Kidney capillary endothelial cell (primary cell): ENCODE measurements at regions not wholly inside any gene's neighbourhood (a gene's known extent, or its start where the extent isn't known, plus 50 kb on each side); places are given as distances from the start of the nearest gene placed in this dataset.

Experiments
- DNase-seq: peaks from one replicate; pipeline ENCODE4 v3.0.0-alpha.2; 2018; ENCODE audit warnings: low spot score

DNA sequence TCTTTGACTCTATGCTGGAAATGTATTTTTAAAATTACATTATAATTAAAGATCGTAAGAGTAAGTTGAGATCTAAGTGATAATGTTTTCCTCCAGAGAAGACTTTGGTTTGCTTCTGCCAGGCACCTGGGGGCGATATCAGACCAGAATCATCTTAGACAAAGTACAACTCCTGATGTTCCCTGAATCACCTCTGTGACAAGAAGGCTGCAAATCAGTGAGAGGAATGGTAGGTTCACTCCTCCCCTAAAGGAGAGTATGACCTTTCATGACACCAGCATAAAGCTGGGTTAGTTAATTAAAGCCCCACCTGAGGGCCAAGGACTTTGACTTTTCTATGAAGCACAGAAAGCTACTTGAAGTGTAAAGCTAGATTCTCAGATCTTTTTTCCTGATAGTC lies 114.4 kb upstream of the DTNA start:
- no peak for DNase-seq

DNA sequence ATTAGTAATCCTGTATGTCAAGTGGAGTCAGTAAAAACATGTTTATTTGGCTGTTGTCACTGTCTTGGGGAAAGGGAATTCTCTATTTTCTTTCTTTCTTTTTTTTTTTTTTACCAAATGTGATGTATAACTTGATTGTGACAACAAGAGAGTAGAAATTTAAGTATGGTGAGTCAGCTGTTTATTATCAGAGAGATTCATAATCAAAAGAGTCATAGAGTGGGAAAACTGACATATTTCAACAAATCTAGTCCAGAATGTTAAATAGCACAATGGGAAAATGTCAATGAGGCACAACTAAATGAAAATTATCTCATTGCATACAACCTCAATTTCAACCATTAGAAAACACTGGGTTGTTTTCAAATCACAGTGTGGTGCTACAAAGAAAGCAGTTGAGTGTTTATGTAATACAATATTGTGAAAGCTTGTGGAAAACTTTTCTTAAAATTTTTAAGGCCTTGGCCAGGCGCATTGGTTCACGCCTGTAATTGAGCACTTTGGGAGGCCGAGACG lies 111.9 kb upstream of the DTNA start:
- no peak for DNase-seq

DNA sequence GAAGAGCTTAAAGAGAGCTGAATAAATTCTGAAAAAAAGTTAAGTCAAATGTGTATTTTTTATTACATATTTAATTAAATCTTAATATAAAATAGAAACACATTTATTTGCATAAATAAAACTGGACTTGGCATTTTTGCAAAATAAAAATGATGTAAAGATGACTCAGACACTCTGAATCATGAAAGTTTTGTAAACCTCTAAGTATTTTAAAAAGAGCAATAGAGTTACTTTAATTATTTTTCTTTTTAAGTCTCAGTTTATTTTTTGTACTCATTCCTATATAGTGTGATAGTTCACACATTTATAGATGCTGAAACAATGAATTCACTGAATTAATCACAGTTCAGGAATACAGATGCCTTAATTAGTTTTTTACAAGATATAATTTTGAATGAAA lies 109.9 kb upstream of the DTNA start:
- no peak for DNase-seq

DNA sequence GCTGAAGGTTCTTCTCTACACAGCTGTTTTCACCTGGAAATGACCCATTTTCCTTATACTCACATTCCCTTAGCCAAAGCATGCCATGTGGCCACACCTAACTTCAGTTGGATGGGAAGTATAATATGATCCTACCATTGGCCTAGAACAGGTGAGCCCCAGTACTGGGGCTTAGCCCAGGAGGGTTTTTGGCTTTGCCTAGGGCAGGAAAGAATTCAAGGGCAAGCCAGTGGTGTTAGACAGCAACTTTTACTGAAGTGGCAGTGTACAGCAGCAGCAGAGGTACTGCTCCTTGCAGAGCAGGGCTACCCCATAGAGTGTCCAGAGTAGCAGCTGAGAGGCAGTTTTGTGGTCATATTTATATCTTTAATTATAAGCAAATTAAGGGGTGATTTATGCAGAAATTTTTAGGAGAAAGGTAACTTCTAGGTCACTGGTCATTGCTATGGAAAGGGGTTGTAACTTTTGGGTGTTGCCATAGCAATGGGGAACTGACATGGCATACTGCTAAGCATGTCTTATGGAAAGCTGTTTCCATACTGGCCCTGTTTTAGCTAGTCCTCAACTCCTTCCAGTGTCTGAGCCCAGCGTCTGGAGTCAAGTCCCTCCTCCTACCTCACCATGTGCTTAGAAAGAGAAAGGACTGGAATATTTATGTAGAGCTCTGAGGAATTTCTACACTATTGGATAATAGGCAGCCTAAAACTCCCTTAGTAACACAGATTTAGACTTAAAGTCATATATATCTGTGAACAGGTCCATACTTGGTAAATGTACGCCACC lies 109.0 kb upstream of the DTNA start:
- no peak for DNase-seq

DNA sequence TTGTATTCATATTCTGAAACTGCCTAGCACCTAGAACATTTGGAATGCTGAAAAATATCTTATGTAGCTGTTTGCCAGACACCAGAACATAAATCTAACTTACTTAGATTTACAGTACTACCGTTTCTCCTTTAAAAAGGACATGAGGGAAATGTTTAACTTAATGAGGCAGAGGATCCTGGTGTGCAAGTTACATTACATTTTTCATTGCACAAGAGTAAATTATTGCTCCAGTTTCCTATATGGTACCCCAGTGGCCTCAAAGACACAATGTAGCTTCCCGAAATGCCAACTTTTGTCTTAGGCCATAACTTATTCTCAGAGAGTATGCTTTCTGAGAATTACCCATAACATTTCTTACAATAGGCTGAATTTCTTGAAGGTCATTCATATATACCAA lies 105.5 kb upstream of the DTNA start:
- DNase-seq, result no peak

DNA sequence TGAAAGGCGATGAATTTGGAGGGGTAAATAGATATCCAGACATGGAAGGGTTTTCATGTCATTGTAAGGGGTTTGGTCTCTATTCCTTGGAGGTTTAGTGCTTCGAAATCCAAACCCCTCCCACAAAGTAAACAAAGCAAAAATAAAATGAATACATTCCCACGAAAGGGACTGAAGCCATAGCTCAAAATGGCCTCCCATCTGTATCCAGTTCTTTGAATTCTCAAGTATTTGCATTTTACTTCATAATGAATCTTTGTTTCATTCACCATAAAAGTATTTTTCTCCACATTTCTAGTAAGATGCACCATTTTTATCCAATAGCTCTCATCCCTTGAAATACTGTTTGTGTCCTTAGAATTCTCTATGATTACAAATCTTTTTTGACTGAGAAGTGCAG lies 103.2 kb upstream of the DTNA start:
- no peak for DNase-seq

DNA sequence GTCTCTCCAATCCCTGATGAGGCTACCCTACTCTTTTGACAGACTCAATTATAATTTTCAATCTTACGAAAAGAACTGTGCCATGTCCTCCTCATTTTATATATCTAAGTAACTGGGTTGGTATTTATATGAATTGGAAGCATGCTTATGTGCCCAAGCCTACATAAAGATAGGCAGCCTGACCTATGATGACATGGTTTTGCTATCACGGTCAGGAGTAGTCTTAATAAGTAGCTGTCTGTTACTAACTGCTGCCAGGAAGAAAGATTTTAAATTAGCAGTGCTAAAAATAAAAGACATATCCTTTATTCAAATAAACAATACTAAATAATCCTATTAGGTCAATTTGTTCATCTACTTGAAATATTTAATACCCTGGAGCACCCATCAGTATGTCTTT lies 102.0 kb upstream of the DTNA start:
- no peak for DNase-seq

DNA sequence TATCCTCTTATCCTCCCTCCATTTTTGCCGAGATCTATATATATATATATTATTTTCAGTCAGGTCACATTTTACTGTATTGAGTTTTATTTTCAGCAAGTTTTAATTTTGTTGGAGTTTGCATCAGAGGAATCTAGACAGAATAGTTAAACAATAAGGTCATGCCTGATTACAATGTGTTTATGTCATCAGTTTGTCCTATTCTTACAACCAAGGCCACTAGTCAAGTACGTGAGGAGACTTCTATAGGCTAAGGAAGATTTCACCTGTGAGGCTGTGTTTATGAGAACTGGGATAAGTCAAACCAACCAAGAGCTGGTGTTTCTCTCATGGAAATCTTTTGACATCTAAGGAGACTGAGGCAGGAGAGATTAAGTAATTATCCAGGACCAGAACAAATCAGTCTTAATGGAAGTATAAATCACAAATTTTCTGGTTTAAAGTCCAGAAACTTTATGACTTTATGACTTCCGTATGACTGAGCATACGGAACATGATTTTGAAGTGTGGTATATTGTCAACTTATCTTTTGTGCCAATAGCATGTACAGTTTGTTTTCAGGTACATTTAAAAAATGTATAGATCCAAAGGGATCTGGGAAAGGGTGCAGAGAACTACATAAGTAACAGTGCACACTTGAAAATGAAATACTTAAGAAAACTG lies 100.0 kb upstream of the DTNA start:
- DNase-seq, result no peak

DNA sequence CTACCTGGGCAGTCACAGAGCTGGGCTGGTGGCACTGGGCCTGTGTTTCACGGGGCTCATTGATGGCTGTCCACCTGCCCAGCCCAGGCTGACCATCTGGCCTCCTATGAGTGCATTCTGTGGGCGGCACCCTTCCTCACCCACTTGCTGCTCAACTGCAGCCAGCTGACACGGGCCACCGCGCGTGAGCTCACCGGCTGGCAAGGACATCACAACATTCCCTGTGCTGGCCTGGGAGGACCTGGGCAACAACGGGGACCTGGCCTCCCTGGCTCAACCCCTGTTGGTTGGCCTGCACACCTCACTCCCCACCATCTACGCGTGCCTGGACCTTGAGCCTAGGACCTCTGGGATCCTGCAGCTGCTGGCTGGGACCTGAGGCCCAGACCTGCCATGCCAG lies 98.2 kb upstream of the DTNA start:
- no peak for DNase-seq

DNA sequence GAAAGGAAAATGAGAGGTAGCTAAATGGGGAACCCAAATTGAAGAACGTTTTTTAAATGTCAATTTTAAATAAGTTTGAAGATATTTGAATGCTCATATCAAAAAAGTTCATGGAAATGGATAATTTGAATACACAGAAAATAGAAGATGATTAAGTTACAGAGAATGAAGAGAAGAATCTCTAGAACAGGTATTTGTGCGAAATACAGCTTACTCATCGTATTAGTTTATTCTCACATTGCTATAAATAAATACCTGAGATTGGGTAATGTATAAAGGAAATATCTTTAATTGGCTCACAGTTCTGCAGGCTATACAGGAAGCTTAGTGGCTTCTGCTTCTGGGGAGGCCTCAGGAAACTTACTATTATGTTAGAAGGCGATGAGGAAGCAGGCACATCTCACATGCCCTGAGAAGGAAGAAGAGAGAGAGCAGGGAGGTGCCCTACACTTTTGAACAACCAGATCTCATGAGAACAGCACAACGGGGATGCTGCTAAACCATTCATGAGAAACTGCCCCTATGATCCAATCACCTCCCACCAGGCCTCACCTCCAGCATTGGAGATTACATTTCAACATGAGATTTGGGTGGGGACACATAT lies 89.7 kb upstream of the DTNA start:
- no peak for DNase-seq

DNA sequence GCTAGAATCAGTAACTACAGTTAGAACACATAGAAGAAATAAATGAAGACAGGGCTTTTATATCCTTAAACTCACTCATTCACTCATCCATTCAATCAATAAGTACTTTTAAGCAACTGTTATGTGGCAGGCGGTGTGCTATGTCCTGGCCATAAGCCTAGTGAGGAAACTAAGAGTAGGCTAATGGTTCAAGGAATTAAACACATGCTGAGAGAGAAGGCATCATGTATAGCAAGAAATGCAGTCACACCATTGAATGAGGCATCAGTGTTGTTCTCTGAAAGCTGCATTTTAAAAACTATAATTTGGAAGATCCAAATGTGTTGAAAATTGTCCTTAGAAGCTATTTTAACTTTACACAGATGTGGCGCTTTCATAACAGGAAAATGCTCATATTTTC lies 86.5 kb upstream of the DTNA start:
- DNase-seq, result no peak

DNA sequence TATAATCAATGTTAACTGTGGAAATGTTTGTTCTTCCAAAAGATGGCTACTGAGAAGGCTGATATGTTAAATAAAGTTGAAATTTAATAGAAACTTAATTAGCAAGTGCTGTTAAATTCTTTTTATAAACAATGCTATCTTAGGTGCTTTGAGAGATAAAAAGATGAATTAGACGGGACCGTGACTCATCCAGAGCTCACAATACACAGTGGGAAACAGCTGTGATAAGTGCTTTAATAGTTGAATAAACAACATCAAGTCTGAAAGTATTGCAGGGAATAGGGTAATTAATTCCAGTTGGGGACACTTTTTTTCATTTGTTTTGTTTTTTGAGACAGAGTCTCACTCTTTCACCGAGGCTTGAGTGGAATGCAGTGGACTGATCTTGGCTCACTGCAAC lies 85.5 kb upstream of the DTNA start:
- DNase-seq, result no peak

DNA sequence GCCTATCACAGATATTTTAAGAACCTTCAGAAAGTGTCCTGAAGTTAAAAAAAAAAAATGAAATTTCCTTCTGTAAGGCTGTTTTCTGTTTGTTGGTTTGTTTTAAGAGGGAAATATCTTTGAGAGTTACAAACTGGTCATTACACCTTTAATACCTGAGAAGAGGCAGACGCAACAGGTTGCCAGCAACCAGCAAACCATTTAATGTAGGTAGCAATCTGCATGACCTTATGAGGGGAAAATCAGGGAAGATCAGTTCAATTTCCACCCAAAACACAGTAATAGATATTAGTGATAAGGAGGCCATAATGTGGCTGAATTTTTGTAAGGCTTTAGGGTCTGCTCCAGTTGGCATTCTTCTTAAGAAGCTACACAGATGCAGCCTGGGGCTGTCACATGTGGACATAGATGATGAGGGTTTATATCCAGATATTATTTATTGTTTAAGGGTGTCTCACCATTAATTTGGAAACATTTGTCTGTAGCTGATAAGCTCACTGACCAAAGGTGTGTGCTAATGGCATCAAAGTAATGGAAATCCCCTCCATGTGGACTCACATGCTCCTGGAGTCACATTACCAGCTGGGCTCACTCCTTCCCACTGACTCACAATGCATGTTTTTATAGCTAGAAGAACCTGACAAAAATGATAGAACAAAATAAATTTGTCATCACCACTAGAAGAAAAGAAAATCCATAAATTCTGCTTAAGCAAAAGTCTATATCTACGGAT lies 83.5 kb upstream of the DTNA start:
- no peak for DNase-seq

DNA sequence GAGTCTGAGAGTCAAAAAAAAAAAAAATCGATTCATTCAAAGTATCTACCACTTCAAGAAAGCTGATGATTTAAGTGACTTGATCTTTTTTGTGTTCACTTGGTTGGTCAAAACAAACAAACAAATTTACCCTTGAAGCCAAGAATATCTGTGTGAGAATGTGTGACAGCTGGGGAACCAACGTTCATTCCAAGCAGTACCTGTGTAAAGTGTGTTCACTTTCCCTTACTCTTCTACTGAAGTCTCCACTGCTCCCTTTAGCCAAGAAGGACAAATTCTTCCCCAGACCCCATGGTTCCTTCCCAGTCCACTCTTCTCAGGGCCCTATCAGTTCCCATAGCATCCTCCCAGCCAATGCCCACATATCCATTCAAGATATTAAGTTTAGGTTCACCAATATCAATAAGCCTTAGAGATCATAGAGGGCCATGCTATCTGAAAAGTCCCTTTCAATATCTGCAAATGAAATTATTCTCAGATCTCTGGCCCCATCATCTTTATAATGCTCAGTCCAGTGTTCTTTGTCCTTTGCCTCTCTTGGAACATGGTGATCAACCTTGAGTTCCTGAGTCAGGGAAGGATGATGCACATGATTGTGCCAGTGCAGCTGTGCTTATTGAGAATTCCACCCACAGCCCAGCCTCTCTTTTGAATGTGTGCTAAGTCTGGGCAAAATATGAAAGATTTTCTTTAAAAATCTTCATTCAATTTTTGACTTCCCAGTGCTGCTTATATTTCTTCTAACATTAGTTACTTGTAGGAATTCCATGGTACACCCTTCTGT lies 82.8 kb upstream of the DTNA start:
- no peak for DNase-seq

DNA sequence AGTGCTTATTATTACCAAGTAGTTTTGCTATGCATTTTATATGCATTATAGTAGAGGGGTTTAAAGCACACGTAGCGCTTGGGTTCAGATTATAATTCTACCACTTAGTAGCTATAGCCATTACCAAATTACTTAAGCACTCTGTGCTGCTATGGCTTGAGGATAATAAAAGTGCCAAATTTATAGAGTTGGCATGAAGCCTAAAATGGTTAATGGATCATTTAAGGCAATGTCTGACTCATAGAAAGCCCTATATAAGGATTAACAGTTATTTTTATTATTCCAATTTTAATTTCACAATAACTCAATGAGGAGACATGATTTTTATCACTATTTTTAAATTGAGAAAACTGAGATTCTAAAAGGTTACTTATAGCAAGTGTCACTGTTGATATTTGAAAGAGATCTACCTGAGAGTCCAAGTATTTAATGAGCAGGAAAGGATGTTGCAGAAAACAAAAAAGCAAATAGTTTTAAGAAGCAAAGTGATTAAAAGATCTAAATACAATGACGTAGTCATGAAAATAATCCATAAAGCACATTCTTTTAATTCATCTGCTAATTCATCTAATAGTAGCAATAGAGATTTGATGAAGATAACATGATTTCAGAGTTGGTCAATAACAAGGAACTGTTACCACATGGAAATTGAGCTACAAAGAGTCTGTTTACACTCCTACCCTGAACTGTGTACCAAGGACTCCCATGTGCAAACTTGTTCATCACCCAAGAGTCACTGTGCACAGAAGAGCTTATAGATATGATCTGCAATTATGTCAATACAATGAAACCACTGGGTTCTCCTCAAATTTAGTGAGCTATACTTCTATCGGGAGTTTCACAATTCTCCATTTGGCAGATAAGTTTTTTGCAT lies 78.8 kb upstream of the DTNA start:
- no peak for DNase-seq

DNA sequence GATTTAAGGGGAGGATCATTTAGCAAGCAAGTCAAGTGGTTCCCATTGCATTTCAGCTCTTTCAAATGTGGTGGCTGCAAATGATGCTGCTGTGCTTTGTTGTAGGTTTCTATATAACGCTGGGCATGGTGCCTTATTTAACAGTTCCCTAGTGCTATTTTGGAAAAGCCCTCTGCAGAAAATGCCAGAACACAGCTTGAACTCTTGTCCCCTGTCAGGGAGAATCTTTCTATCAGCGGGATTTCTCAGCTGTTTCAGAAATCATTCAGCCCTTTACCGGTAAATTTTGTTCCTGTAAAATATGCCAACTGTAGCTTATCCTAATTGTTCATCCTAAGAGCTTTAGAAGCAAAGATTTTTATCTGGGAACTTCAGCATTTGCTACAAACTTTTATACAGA lies 77.8 kb upstream of the DTNA start:
- DNase-seq, result no peak

DNA sequence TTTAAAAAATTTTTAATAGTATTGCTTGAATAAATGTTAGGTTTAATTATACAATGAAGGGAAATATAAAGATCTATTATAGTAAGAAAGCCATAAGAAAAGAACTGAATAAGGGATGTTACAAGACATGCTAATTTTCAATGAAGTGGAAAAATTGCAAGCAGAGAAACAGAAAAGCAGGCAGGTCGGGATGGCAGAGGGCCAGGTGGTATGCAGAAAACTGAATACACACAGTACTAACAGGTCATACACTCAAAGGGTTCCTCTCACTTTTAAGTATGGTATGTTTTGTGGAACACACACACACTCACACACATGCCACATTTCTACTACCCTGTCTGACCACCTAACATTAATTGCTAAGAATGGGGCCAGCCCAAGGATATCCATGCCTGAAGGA lies 76.7 kb upstream of the DTNA start:
- no peak for DNase-seq

DNA sequence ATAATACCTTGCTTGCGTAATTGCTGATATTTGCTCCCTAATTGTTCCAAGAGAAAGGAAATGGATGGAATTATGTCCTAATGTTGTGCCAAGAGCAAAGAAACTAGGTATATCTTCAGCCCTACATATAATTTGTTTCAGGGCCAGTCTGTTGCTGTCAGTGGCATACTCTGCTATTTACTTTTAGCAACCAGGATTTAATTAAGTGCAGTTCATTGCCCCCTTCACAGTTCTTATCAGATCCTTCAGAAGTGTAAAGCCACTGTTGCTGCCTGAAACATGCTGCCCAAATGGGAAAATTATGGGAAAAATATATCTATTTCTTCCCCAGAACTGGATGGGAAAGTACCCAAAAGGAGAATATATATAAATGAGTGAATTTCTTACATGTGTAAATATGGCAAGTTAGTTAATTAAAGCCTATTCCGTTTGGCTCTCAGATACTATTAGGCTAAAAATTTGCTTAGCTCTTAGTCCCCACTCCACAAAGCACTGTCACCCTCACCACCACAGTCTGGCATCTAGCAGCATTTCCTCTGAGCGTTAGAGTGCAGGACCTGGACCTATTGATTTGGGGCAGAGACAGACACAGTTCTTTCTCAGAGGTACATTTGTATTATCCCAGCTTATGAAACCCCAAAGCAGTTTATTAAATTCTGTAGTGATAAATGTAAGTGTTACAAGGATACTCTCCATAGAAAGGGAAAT lies 72.8 kb upstream of the DTNA start:
- DNase-seq, result no peak

DNA sequence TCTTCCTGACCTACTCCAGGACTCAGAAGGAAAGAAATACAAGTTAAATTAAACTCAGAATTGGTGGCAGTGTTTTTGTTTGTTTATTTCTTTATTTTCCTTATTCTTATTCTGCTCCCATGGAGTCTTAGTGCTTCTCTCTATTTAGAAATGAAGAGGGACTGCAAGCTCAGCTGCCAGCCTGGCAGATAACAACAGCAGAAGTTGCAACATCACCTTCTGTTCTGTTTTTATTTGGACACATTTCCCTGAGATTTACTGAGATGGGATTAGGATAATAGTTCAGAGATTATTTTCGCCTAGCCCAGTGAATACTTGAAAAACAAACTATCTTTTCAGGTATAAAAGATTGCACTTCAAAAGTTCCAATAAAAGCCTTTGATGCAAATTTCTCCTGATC lies 70.4 kb upstream of the DTNA start:
- no peak for DNase-seq

DNA sequence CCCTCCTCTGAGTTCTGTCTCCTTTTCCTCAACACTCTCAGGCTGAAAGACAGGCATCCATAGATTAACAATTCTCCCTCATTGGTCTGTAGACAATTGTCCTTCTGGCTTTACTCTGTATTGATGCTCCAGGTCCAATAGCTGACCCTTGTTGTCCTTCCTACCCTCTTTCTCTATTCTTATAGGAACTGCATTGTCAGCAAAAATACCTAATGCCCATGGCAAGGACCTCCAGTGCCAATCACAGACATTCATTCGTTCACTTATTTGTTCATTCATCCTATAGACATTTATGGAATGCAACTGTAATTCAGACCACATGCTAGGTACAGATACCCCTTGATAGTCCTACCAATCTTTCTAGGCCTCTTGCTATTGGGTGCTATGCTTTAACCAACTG lies 69.8 kb upstream of the DTNA start:
- DNase-seq, result no peak
